Natural killer cell (primary cell): ENCODE measurements at regions not wholly inside any gene's neighbourhood (a gene's known extent, or its start where the extent isn't known, plus 50 kb on each side); places are given as distances from the start of the nearest gene placed in this dataset.

ENCODE experiments used
- ATAC-seq, 3 donors: fragments of 150-1000 bp in 2 of 3; fragments of 200-7000 bp in 1 of 3; cut with Tn5 transposase; 1 replicate in 1 of 3; 2 replicates in 2 of 3; pipeline ENCODE4 v1.10.0; 2021; ENCODE audit warnings: mild to moderate bottlenecking in 2 of 3, moderate library complexity in 2 of 3
- DNase-seq, 2 donors: peaks; one replicate each; pipeline versions ENCODE4 v3.0.0 to v3.0.0-alpha.2; 2013 to 2021; ENCODE audit warnings: mixed read lengths in 1 of 2
- H3K27ac ChIP-seq: one replicate; pipeline ENCODE4 v1.5.1; 2013; ENCODE audit warnings: mild to moderate bottlenecking, low read length
- H3K27me3 ChIP-seq: one replicate; pipeline ENCODE4 v1.6.1; 2013; ENCODE audit warnings: low read length; ENCODE audit not compliant: control insufficient read depth, insufficient read depth
- H3K36me3 ChIP-seq: one replicate; pipeline ENCODE4 v1.6.1; 2013; ENCODE audit warnings: low read length; ENCODE audit not compliant: control insufficient read depth, insufficient read depth
- H3K4me1 ChIP-seq: one replicate; pipeline ENCODE4 v1.6.1; 2013; ENCODE audit warnings: low read length; ENCODE audit not compliant: control insufficient read depth, insufficient read depth
- H3K4me3 ChIP-seq: one replicate; pipeline ENCODE4 v1.5.1; 2013; ENCODE audit warnings: low read length
- H3K9me3 ChIP-seq: one replicate; pipeline ENCODE4 v1.6.1; 2013; ENCODE audit warnings: low read length; ENCODE audit not compliant: control insufficient read depth, insufficient read depth
- H3K27ac Mint-ChIP-seq, 2 donors: one replicate each; pipeline ENCODE4 v1.8.0; 2022; ENCODE audit warnings: mild to moderate bottlenecking in 2 of 2, mixed read lengths in 2 of 2, moderate library complexity in 1 of 2
- H3K27me3 Mint-ChIP-seq, 2 donors: one replicate each; pipeline ENCODE4 v1.8.0; 2022; ENCODE audit warnings: low read depth in 2 of 2, mixed read lengths in 2 of 2
- H3K36me3 Mint-ChIP-seq: one replicate; pipeline ENCODE4 v1.8.0; 2022; ENCODE audit warnings: mixed read lengths
- H3K4me1 Mint-ChIP-seq, 2 donors: one replicate each; pipeline ENCODE4 v1.8.0; 2022; ENCODE audit warnings: mixed read lengths in 2 of 2
- H3K4me3 Mint-ChIP-seq: one replicate; pipeline ENCODE4 v1.8.0; 2022; ENCODE audit warnings: mild to moderate bottlenecking, moderate library complexity, mixed read lengths
- H3K9me3 Mint-ChIP-seq, 2 donors: one replicate each; pipeline ENCODE4 v1.8.0; 2022; ENCODE audit warnings: mixed read lengths in 2 of 2
- WGBS: methylation state at CpG from one replicate; pipeline ENCODE4 v1.1.7; 2013; ENCODE audit warnings: missing lambda C conversion rate; ENCODE audit not compliant: insufficient coverage; 5-methylcytosine and 5-hydroxymethylcytosine counted together
- intact Hi-C: fragments of 100-400 bp; cut with micrococcal nuclease; formaldehyde crosslinking; loops from one replicate; pipeline ENCODE4 v1.14.2; 2022
- TF ChIP-seq, protein P1 (sequence below): fragments of 200-600 bp; IDR thresholded peaks from one replicate; pipeline ENCODE4 v1.8.0; 2022; ENCODE audit warnings: antibody characterized with exemption

DNA sequence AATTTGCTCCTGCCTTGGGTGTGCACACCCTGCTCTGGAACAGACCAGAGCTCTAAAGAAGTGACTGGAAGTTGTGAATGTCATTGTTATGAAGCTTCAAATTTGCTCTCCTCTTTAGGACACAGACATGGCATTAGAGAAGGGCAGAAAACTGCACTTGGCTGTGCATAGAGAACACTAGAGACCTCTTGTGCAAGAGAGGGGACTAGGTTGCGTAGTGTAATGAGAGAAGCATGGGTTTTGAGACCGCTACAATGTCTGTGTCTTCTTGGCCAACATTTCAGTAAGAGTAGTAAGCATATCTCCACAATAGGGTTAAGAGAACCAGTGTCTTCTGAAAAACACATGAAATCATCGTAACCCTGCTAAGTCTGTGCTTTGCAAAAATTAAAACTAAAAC lies 423.3 kb downstream of the SPRY2 start:
- Mint-ChIP-seq H3K4me3 (no peak overlapping the region), H3K36me3 (no peaks in the 10 kb centered on the region), H3K4me1 (no peaks in the 10 kb centered on the region), H3K9me3 (peaks cover 2% of the 10 kb centered on the region in 2 donors), H3K27me3 (no peaks in the 10 kb centered on the region), H3K27ac (no peak overlapping the region)
- Histone ChIP-seq H3K9me3 (no peaks in the 10 kb centered on the region), H3K27ac (no peak overlapping the region), H3K36me3 (no peaks in the 10 kb centered on the region), H3K4me3 (no peak overlapping the region), H3K4me1 (no peaks in the 10 kb centered on the region), H3K27me3 (no peaks in the 10 kb centered on the region)
- intact Hi-C loops, result no loop called here
- DNase-seq, result no peak
- no peak for ATAC-seq
- TF ChIP-seq, protein P1, sequence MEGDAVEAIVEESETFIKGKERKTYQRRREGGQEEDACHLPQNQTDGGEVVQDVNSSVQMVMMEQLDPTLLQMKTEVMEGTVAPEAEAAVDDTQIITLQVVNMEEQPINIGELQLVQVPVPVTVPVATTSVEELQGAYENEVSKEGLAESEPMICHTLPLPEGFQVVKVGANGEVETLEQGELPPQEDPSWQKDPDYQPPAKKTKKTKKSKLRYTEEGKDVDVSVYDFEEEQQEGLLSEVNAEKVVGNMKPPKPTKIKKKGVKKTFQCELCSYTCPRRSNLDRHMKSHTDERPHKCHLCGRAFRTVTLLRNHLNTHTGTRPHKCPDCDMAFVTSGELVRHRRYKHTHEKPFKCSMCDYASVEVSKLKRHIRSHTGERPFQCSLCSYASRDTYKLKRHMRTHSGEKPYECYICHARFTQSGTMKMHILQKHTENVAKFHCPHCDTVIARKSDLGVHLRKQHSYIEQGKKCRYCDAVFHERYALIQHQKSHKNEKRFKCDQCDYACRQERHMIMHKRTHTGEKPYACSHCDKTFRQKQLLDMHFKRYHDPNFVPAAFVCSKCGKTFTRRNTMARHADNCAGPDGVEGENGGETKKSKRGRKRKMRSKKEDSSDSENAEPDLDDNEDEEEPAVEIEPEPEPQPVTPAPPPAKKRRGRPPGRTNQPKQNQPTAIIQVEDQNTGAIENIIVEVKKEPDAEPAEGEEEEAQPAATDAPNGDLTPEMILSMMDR, result no peak
- 90% methylated on average over 3 of the region's 3 CpGs for WGBS

DNA sequence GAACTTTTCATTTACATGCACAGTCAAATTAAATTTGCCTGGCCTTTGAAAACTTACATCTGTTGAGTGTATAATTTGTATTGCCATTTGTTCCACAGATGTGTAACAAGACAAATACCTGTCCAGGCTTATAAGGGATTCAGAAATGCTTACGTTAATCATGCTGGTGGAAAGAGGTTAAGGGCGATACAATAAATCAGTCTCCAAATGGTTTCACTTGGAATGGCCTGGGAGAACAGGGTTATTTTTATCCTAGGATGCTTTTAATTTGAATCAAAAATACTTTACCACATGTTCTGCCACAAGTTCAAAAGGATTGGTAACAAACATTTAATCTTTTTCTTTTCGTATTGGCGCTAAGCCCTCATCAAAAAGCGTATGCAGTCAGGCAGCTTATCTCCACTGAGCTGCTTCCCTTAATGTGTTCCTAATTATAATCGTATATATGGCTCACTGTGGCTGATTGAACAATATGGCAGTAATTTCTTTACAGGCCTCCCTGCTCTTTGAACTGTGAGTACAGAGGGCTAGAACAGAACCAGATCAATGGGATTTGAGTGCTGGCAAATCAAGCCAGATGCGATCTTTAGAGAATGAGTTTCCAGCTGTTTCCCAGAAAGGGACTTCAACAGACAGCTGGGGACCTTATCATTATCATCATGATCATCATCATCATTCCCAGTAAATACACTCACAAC lies 425.7 kb downstream of the SPRY2 start:
- no peak overlapping the region for H3K27ac ChIP-seq

DNA sequence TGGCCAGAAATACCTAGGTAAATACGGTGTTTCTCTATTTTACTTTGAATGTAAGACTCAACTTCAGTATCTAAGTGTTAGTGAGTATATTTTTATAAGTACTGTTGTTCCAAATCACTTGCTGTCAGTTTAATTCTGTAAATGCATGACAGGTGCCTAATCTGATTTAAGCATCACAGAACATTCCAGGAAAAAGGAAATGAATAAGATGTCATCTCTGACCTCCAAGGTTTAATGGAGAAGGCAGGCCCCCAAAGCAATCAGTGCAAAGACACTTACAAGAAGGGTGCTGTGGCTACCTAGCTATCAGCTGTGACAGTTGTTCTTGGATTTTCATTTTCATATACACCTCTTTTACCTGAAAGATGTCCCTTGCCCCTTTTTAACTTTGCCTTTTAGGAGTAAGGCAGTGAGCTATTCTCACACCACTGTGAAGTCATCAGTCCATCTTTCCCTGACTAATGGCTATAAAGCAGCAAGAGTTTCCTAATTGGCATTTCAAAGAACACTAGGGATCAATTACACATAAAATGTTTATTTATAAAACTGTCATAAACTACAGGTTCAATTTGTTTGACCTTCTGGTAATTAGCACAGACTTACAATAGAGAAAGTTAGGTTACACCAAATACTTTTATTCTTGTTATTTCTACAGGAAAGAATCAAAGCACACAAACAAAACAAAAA lies 427.6 kb downstream of the SPRY2 start:
- DNase-seq (no peak), ATAC-seq (no peak)
- Histone ChIP-seq H3K27ac (no peak overlapping the region), H3K4me1 (no peaks in the 10 kb centered on the region), H3K4me3 (no peak overlapping the region), H3K36me3 (no peaks in the 10 kb centered on the region), H3K27me3 (no peaks in the 10 kb centered on the region), H3K9me3 (no peaks in the 10 kb centered on the region)
- intact Hi-C loops, result no loop called here
- Mint-ChIP-seq H3K4me1 (no peaks in the 10 kb centered on the region), H3K27ac (no peak overlapping the region), H3K4me3 (no peak overlapping the region), H3K36me3 (no peaks in the 10 kb centered on the region), H3K9me3 (no peaks in the 10 kb centered on the region), H3K27me3 (no peaks in the 10 kb centered on the region)
- no CpG with 5 or more reads among the region's 1 CpG for WGBS
- TF ChIP-seq, protein P1, result no peak

More for the DNA sequence above, 425.7 kb downstream of the SPRY2 start:
- Mint-ChIP-seq H3K27ac (no peak overlapping the region), H3K36me3 (no peaks in the 10 kb centered on the region), H3K27me3 (no peaks in the 10 kb centered on the region), H3K4me3 (no peak overlapping the region), H3K9me3 (no peaks in the 10 kb centered on the region), H3K4me1 (no peaks in the 10 kb centered on the region)
- Histone ChIP-seq H3K9me3 (no peaks in the 10 kb centered on the region), H3K27me3 (no peaks in the 10 kb centered on the region), H3K36me3 (no peaks in the 10 kb centered on the region), H3K4me3 (no peak overlapping the region), H3K4me1 (no peaks in the 10 kb centered on the region)
- no peak for ATAC-seq
- 98% methylated on average over 6 of the region's 7 CpGs for WGBS
- intact Hi-C loops, result no loop called here
- no peak for DNase-seq
- TF ChIP-seq, protein P1, result no peak
